RWPE2 (cell line): ENCODE measurements at regions not wholly inside any gene's neighbourhood (a gene's known extent, or its start where the extent isn't known, plus 50 kb on each side); places are given as distances from the start of the nearest gene placed in this dataset.
A peak's percentile ranks its signal among the peaks of the same experiment; 100 is the strongest.
"Not testable (repeated sequence)": the region's sequence is repeated elsewhere in the genome, so short reads cannot be mapped to it uniquely, and the experiment has no call there.

Experiments used
- ATAC-seq: fragments of 200-7000 bp; cut with Tn5 transposase; 3 replicates; pipeline ENCODE4 v1.9.1; 2021; ENCODE audit warnings: low read depth
- DNase-seq: peaks from one replicate; pipeline ENCODE4 v3.0.0-alpha.2; 2020; ENCODE audit warnings: low spot score
- H3K27ac ChIP-seq: fragments of 450-650 bp; 2 replicates; pipeline ENCODE4 v1.5.1; 2017; ENCODE audit warnings: mild to moderate bottlenecking; ENCODE audit not compliant: poor library complexity, severe bottlenecking
- H3K27me3 ChIP-seq: fragments of 250-450 bp; sonication (Bioruptor Pico); 2 replicates; pipeline ENCODE4 v1.5.1; 2021; ENCODE audit warnings: mild to moderate bottlenecking, moderate library complexity; ENCODE audit not compliant: insufficient read depth, poor library complexity, severe bottlenecking
- H3K36me3 ChIP-seq: fragments of 250-450 bp; sonication (Bioruptor Pico); 2 replicates; pipeline ENCODE4 v1.5.1; 2020; ENCODE audit warnings: low read depth, mild to moderate bottlenecking, moderate library complexity
- H3K4me1 ChIP-seq: fragments of 250-450 bp; sonication (Bioruptor Pico); 2 replicates; pipeline ENCODE4 v1.5.1; 2021; ENCODE audit warnings: mild to moderate bottlenecking, moderate library complexity; ENCODE audit not compliant: insufficient read depth, poor library complexity, severe bottlenecking
- H3K4me3 ChIP-seq: fragments of 250-450 bp; sonication (Bioruptor Pico); 2 replicates; pipeline ENCODE4 v1.5.1; 2021; ENCODE audit warnings: mild to moderate bottlenecking, moderate library complexity; ENCODE audit not compliant: severe bottlenecking
- H3K9me3 ChIP-seq: fragments of 250-450 bp; sonication (Bioruptor Pico); 2 replicates; pipeline ENCODE4 v1.5.1; 2021; ENCODE audit warnings: mild to moderate bottlenecking, moderate library complexity; ENCODE audit not compliant: severe bottlenecking
- TF ChIP-seq, protein P1 (sequence below): fragments of 450-650 bp; IDR thresholded peaks from one replicate; pipeline ENCODE4 v1.5.1; 2017; ENCODE audit warnings: mild to moderate bottlenecking, moderate library complexity; ENCODE audit not compliant: poor library complexity, severe bottlenecking

DNA sequence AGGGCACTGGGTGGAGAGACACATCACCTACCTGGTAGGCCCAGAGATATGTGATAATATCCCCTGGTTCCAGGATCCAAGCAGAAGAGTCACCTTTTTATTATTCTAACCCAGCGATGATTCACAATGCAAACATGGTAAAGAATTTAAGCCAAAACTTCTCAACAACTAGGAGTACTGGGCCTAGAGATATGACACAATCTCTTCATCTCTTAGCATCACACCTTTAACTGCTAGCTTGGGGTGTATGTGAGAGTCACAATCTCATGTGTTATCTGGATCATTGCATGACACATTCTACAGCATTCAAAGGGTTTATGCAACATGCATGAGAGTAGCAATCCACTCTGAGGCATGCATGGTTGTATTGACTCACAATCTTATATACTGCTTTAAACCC lies 1109.0 kb upstream of the AMELY start:
- ATAC-seq (peak; percentile 94), DNase-seq (no peak)
- H3K4me3 ChIP-seq: no peak overlapping the region
- peaks cover 5% of the 10 kb centered on the region for H3K4me1 ChIP-seq
- H3K27me3 ChIP-seq: no peaks in the 10 kb centered on the region
- no peaks in the 10 kb centered on the region for H3K9me3 ChIP-seq
- TF ChIP-seq, protein P1, sequence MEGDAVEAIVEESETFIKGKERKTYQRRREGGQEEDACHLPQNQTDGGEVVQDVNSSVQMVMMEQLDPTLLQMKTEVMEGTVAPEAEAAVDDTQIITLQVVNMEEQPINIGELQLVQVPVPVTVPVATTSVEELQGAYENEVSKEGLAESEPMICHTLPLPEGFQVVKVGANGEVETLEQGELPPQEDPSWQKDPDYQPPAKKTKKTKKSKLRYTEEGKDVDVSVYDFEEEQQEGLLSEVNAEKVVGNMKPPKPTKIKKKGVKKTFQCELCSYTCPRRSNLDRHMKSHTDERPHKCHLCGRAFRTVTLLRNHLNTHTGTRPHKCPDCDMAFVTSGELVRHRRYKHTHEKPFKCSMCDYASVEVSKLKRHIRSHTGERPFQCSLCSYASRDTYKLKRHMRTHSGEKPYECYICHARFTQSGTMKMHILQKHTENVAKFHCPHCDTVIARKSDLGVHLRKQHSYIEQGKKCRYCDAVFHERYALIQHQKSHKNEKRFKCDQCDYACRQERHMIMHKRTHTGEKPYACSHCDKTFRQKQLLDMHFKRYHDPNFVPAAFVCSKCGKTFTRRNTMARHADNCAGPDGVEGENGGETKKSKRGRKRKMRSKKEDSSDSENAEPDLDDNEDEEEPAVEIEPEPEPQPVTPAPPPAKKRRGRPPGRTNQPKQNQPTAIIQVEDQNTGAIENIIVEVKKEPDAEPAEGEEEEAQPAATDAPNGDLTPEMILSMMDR: no peak
- no peaks in the 10 kb centered on the region for H3K36me3 ChIP-seq
- H3K27ac ChIP-seq: no peak overlapping the region

DNA sequence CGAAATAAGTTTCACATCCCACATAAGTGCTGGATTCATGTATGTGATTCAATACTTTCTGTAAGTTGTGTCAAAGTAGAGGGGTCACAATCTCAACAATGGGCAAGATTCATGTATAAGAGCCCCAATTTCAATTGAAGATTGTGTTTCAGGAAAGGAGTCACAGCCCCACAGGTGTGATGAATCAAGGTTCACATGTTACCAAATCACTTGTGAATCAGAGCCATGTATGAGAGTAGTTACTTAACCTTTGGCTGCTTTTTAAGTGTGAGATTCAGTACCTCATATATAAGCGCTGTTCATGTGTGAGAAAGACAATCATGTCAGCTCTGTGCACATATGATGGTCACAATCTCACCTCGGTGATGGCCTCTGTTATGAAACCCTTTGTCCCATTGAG lies 1100.0 kb upstream of the AMELY start:
- DNase-seq (no peak), ATAC-seq (peak; percentile 61; the same call in 1 of the 3 replicates)
- no peaks in the 10 kb centered on the region for H3K4me1 ChIP-seq
- H3K36me3 ChIP-seq: no peaks in the 10 kb centered on the region
- no peak overlapping the region for H3K4me3 ChIP-seq
- no peaks in the 10 kb centered on the region for H3K9me3 ChIP-seq
- TF ChIP-seq, protein P1: no peak
- no peaks in the 10 kb centered on the region for H3K27me3 ChIP-seq
- H3K27ac ChIP-seq: no peak overlapping the region

DNA sequence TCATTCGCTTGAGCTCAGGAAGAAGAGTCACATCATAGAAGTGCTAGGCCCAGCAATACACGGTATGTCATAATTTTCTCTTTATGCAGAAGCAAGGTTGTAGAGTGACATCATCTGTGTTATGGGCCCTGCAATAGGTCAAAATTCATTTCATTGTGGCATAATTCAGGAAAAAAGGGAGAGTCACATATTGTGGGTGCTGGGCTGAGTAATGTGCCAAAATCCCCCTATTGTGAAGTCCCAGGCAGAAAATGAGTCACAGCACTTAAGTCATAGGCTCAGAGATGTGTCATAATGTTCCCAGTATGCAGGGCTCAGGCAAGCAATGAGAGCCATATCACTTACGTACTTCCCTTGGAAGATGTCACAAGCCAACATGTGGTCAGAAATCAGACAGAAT lies 1092.6 kb upstream of the AMELY start:
- Histone ChIP-seq H3K9me3 (peaks cover 6% of the 10 kb centered on the region), H3K27me3 (no peaks in the 10 kb centered on the region), H3K4me1 (peaks cover 6% of the 10 kb centered on the region), H3K27ac (no peak overlapping the region), H3K4me3 (no peak overlapping the region), H3K36me3 (no peaks in the 10 kb centered on the region)
- DNase-seq (no peak), ATAC-seq (peak; percentile 88)
- TF ChIP-seq, protein P1: no peak

DNA sequence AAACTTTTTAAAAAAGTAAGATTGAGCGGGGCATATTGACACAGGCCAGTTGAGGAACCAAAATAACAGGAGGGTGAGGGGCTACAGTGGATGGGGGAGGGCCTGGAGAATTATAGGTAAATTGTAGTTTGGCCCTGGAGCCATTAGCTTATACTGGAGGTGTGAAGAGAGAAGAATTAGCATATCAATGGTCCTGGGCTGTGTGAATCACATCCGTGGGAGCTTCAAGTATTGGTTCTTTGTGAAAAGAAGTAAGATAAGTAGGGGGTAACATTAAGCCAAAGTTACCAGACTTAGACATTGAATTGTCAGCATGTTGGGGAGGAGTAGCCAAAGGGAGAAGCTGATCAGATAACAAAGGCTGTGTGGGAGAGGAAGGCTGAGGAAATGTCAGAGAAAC lies 1085.2 kb upstream of the AMELY start:
- Histone ChIP-seq H3K27me3 (no peaks in the 10 kb centered on the region), H3K27ac (no peak overlapping the region), H3K4me1 (no peaks in the 10 kb centered on the region), H3K4me3 (no peak overlapping the region), H3K9me3 (peaks cover 6% of the 10 kb centered on the region), H3K36me3 (no peaks in the 10 kb centered on the region)
- DNase-seq (no peak), ATAC-seq (no peak)
- TF ChIP-seq, protein P1: no peak

DNA sequence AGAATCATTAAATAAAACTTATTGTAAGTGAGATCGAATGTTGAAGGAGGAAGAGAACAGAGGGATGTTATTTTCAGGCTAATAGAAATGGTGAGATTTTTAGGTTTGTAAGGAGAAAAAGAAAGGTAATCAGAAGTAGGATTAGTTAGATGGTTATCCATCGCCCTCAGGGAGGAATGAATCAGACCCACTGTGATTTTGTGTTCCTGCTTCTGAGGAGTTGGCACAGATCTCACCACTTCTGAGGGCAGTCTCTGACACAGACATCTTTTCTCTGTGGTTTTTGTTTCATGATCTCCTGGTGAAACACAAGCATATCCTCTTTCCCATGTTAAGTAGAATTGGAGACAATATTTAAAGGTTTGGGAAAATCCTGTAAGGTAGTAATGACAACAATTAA lies 1083.2 kb upstream of the AMELY start:
- H3K36me3 ChIP-seq, H3K27me3 ChIP-seq, H3K9me3 ChIP-seq, H3K27ac ChIP-seq, DNase-seq, H3K4me1 ChIP-seq, H3K4me3 ChIP-seq: not testable (repeated sequence)
- ATAC-seq: peak; percentile 40; the same call in 1 of the 3 replicates
